ENCODE measurements at regions not wholly inside any gene's neighbourhood (a gene's known extent, or its start where the extent isn't known, plus 50 kb on each side); places are given as distances from the start of the nearest gene placed in this dataset.

DNA sequence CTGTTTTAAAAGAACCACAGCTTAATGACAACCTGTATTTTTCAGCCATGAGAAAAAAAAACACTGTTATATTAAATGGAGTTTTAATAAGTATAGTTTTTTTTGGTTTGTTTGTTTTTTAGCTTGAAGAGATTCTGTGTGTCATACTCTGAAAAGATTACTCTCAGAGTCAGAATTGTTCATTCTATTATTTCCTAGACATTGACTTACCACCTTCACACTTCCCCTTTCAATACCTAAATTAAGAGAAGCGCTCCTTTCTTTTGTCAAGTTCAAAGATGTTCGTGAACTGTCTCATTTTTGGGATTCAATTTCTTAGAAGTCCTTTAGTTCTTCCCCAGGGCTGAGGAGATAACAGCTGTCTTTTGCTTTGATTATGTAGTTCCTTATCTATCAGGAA, 1201.6 kb upstream of the NUDT12 start:
- no peak for DNase-seq (ENCODE audit: low read depth)
- no peaks in the 10 kb centered on the region for H3K36me3 ChIP-seq (ENCODE audit: control insufficient read depth, insufficient read depth, low read length)
- H3K4me3 ChIP-seq (ENCODE audit: low read depth, low read length): no peak overlapping the region
- FAIRE-seq: no peak
- H3K27me3 ChIP-seq (ENCODE audit: control insufficient read depth, insufficient read depth, low read length): no peaks in the 10 kb centered on the region
- TF ChIP-seq, protein P1, sequence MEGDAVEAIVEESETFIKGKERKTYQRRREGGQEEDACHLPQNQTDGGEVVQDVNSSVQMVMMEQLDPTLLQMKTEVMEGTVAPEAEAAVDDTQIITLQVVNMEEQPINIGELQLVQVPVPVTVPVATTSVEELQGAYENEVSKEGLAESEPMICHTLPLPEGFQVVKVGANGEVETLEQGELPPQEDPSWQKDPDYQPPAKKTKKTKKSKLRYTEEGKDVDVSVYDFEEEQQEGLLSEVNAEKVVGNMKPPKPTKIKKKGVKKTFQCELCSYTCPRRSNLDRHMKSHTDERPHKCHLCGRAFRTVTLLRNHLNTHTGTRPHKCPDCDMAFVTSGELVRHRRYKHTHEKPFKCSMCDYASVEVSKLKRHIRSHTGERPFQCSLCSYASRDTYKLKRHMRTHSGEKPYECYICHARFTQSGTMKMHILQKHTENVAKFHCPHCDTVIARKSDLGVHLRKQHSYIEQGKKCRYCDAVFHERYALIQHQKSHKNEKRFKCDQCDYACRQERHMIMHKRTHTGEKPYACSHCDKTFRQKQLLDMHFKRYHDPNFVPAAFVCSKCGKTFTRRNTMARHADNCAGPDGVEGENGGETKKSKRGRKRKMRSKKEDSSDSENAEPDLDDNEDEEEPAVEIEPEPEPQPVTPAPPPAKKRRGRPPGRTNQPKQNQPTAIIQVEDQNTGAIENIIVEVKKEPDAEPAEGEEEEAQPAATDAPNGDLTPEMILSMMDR (IDR thresholded peaks at IDR 0.05; ENCODE audit: insufficient read depth, low read length, severe bottlenecking): no peak

DNA sequence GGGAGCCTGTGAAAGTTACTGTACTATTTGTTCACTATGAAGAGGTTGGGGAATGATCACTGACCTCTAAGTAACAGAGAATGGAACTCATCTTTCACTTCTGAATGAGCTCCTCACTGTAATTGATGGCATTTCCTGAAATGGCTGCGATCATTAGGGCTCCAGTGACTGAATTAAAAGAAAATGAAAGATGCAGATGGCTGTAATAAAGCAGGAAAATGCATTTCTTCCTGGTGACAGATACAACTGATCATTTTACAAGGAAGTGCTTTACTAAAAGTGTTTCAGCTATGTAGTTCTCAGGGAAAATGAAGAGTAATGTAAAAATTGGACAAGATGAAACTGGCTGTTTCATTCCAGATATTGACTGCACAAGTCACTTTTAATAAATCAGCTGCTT, 1200.6 kb upstream of the NUDT12 start:
- FAIRE-seq: no peak
- Histone ChIP-seq H3K36me3 (ENCODE audit: control insufficient read depth, insufficient read depth, low read length) (no peaks in the 10 kb centered on the region), H3K27me3 (ENCODE audit: control insufficient read depth, insufficient read depth, low read length) (no peaks in the 10 kb centered on the region), H3K4me3 (ENCODE audit: low read depth, low read length) (no peak overlapping the region)
- TF ChIP-seq, protein P1 (IDR thresholded peaks at IDR 0.05; ENCODE audit: insufficient read depth, low read length, severe bottlenecking): no peak
- DNase-seq (ENCODE audit: low read depth): no peak

DNA sequence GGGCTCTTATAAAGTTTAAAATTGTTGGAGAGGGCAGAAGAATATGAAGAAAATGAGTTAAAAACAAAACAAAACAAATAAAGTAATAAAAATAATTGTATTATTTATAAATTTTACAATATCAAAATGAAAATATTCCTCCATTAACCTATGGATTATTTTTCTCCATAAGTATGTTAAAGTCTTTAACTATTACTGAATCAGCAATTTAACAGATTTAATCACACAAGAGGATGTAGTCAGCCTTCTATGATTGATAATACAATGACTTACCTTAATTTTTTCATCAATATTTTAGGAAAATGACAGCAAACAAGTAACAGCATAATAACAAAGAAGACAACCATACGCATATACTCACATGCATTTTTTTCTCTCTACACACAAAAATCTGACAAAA, 1195.3 kb upstream of the NUDT12 start:
- TF ChIP-seq, protein P1 (IDR thresholded peaks at IDR 0.05; ENCODE audit: insufficient read depth, low read length, severe bottlenecking): no peak
- Histone ChIP-seq H3K4me3 (ENCODE audit: low read depth, low read length) (no peak overlapping the region), H3K36me3 (ENCODE audit: control insufficient read depth, insufficient read depth, low read length) (no peaks in the 10 kb centered on the region), H3K27me3 (ENCODE audit: control insufficient read depth, insufficient read depth, low read length) (no peaks in the 10 kb centered on the region)
- FAIRE-seq (no peak), DNase-seq (ENCODE audit: low read depth) (no peak)

DNA sequence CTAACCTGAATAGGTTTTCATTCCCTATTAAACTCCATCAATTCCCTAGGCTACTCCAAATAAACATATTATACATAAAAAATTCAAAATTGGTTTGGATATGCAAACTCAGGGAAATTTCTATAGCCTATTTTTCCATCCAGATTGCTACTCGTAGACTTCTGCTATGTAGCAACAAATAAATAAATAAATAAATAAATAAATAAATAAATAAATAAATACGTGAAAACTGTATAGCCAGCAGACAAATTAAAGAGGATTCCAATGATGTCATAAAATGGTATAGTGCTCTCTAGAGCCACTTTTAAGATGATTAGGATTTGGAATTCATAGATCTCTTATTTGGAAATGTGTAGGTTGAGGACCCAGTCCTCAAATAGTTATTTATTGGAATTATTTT, 1193.2 kb upstream of the NUDT12 start:
- no peaks in the 10 kb centered on the region for H3K27me3 ChIP-seq (ENCODE audit: control insufficient read depth, insufficient read depth, low read length)
- TF ChIP-seq, protein P1 (IDR thresholded peaks at IDR 0.05; ENCODE audit: insufficient read depth, low read length, severe bottlenecking): no peak
- FAIRE-seq (no peak), DNase-seq (ENCODE audit: low read depth) (no peak)
- no peaks in the 10 kb centered on the region for H3K36me3 ChIP-seq (ENCODE audit: control insufficient read depth, insufficient read depth, low read length)
- H3K4me3 ChIP-seq (ENCODE audit: low read depth, low read length): no peak overlapping the region

DNA sequence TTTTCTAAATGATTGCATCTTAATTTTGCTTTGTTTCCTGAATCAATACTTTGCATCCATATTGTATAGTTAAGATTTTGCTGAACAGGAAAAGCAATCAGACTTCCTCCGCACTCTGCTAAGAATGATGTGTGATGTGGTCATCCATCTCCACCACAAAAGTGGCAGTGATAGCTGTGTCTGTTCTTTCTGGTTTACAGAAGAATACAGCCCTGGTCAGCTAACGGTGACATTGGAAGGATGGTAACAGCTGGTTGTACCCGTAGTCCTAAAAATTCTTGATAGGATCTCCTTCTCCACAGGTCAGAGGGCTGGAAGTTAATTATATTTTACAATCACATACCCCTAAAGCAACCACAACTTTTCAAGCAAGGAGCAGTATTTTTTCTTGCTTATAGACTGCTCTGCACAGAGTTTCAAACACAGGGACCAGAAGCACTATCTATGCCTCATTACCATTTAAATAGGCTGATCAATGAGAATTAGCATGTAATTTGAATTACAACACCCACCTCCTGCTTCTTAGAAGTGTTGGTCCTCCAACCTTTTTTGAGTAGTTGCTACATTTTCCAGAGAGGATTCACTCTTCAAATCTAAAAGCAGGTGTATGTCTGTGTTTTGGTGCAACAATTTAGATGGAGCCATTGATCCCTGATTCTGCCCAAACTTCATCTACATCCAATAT, 1191.9 kb upstream of the NUDT12 start:
- FAIRE-seq (no peak), DNase-seq (ENCODE audit: low read depth) (no peak)
- Histone ChIP-seq H3K36me3 (ENCODE audit: control insufficient read depth, insufficient read depth, low read length) (no peaks in the 10 kb centered on the region), H3K4me3 (ENCODE audit: low read depth, low read length) (no peak overlapping the region), H3K27me3 (ENCODE audit: control insufficient read depth, insufficient read depth, low read length) (no peaks in the 10 kb centered on the region)
- TF ChIP-seq, protein P1 (IDR thresholded peaks at IDR 0.05; ENCODE audit: insufficient read depth, low read length, severe bottlenecking): no peak

DNA sequence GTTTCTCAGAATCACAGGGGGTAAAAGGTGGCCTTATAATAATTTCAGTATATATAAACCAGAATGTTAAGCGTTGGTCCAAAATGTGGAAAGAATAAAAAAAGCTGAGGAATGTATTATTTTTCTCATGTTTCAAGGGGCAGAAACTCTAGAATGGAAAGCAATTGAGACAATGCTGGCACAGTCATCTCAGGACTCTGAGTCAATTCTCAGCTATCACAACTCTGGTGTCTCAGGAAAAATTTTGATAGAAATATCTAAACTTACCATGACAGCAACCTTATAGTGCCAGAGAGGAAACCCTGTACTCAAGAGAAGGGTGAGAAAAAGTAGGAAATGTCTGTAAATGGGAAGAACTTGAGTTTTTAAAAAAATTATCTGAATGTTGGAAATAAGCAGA, 1189.4 kb upstream of the NUDT12 start:
- TF ChIP-seq, protein P1 (IDR thresholded peaks at IDR 0.05; ENCODE audit: insufficient read depth, low read length, severe bottlenecking): no peak

More for the DNA sequence above, 1189.4 kb upstream of the NUDT12 start:
- H3K4me3 ChIP-seq (ENCODE audit: low read depth, low read length): no peak overlapping the region
- FAIRE-seq (no peak), DNase-seq (ENCODE audit: low read depth) (no peak)
- H3K27me3 ChIP-seq (ENCODE audit: control insufficient read depth, insufficient read depth, low read length): no peaks in the 10 kb centered on the region
- no peaks in the 10 kb centered on the region for H3K36me3 ChIP-seq (ENCODE audit: control insufficient read depth, insufficient read depth, low read length)
